Mucosa of stomach (tissue), 1 donor: ENCODE measurements at regions not wholly inside any gene's neighbourhood (a gene's known extent, or its start where the extent isn't known, plus 50 kb on each side); places are given as distances from the start of the nearest gene placed in this dataset.

Source experiments
- H3K27me3 ChIP-seq: one replicate; pipeline ENCODE4 v1.7.0; 2013; ENCODE audit warnings: mild to moderate bottlenecking, low read length; ENCODE audit not compliant: control insufficient read depth, insufficient read depth
- H3K36me3 ChIP-seq: one replicate; pipeline ENCODE4 v1.7.0; 2013; ENCODE audit warnings: low read length; ENCODE audit not compliant: control insufficient read depth, insufficient read depth
- H3K4me1 ChIP-seq: one replicate; pipeline ENCODE4 v1.7.0; 2013; ENCODE audit warnings: mild to moderate bottlenecking, low read length; ENCODE audit not compliant: control insufficient read depth, insufficient read depth
- H3K4me3 ChIP-seq: one replicate; pipeline ENCODE4 v1.7.0; 2013; ENCODE audit warnings: low read length
- H3K9ac ChIP-seq: one replicate; pipeline ENCODE4 v1.7.0; 2013; ENCODE audit warnings: mild to moderate bottlenecking, low read length, moderate library complexity
- H3K9me3 ChIP-seq: one replicate; pipeline ENCODE4 v1.7.0; 2013; ENCODE audit warnings: mild to moderate bottlenecking, low read length, moderate library complexity; ENCODE audit not compliant: control insufficient read depth
- donor health status: Pancreatic carcinoma.

DNA sequence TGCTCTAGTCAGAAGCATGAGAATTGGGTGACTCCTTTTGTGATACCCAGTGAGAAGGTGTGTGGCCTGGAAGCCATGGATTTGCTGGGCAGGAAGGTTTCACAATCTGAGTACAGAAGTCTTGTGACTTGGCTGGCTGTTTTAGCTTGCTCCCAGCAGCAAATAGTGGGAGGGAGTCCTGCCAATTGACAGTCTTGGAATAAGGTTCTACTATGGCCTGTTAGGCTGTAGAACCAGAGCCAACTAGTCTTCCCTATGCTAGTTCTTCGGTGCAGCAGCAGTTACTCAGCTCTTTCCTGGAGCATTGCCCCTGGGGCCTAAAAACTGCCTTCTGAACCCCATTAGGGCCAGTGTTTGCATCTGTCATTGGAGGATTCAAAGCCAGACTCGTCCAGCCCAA is 1935.4 kb upstream of the PCDH20 start:
- H3K4me1 ChIP-seq: no peaks in the 10 kb centered on the region
- no peak overlapping the region for H3K4me3 ChIP-seq
- H3K9ac ChIP-seq: no peak overlapping the region
- H3K27me3 ChIP-seq: no peaks in the 10 kb centered on the region
- no peaks in the 10 kb centered on the region for H3K9me3 ChIP-seq
- no peaks in the 10 kb centered on the region for H3K36me3 ChIP-seq

DNA sequence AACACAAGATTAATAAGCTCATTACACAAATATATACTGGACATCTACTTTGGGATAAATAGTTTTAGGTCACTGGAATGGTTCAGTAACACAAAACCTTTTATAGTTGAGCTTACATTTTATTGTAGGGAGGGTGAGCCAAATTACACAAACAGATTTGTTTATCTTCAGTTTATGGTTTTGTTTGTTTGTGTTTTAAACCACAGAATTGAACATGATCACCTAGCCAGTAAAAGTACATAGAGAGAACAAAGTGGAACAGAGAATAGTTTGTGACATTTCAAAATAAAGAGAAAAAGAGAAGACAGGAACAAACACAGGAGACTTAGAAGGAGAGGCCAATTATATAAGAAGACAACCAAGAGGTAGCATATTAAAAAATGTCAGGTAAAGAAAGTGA is 1930.2 kb upstream of the PCDH20 start:
- Histone ChIP-seq H3K4me1 (no peaks in the 10 kb centered on the region), H3K36me3 (no peaks in the 10 kb centered on the region), H3K9me3 (no peaks in the 10 kb centered on the region), H3K9ac (no peak overlapping the region), H3K27me3 (no peaks in the 10 kb centered on the region), H3K4me3 (no peak overlapping the region)

DNA sequence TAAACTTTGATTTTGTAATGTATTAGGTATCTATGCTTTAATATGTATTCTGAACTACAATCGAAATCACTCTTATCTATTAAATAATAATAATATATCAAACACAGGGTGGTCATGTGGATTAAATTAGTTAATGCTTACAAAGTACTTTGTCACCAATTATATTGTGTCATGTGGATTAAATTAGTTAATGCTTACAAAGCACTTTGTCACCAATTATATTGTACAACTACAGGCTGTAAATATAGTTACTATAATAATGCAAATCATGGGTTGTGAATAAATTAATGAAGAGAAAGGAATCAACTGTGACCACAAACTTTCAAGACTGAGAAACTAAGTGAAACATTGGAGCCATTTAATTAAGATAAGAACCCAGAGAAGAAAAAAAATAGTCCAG is 1929.1 kb upstream of the PCDH20 start:
- Histone ChIP-seq H3K4me3 (no peak overlapping the region), H3K36me3 (no peaks in the 10 kb centered on the region), H3K27me3 (no peaks in the 10 kb centered on the region), H3K9ac (no peak overlapping the region), H3K9me3 (no peaks in the 10 kb centered on the region), H3K4me1 (no peaks in the 10 kb centered on the region)

DNA sequence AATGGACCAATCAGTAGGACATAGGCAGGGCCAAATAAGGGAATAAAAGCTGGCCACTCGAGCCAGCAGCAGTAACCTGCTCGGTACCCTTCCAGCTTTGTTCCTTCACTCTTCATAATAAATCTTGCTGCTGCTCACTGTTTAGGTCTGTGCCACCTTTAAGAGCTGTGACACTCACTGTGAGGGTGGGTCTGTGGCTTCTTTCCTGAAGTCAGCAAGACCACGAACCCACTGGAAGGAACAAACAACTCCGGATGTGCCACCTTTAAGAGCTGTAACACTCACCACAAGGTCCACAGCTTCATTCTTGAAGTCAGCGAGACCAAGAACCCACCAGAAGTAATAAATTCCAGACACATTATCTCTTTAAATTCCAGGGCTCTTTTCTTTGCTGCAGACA is 1922.3 kb upstream of the PCDH20 start:
- Histone ChIP-seq H3K9ac (no peak overlapping the region), H3K27me3 (no peaks in the 10 kb centered on the region), H3K4me1 (no peaks in the 10 kb centered on the region), H3K9me3 (no peaks in the 10 kb centered on the region), H3K36me3 (no peaks in the 10 kb centered on the region), H3K4me3 (no peak overlapping the region)

DNA sequence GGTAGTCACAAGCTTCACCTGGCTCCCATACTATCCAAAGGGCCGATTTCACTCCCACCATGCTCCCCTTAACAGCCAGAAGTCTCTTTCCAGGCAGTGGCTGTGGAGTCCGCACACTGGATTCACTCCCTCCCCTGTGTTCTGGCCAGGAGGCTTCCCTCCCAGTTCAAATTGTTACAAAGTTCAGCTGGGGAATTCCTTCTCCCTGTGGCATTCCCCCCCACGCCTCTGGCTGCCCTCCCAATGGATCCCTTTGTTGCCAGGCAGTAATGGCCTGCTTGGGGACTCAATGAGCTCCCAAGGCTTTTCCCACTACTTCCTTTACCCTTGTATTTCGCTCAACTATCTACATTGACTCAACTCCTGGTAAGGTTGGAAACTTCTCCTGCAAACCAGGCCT is 1921.4 kb upstream of the PCDH20 start:
- Histone ChIP-seq H3K9me3 (no peaks in the 10 kb centered on the region), H3K27me3 (no peaks in the 10 kb centered on the region), H3K4me1 (no peaks in the 10 kb centered on the region), H3K9ac (no peak overlapping the region), H3K36me3 (no peaks in the 10 kb centered on the region), H3K4me3 (no peak overlapping the region)

DNA sequence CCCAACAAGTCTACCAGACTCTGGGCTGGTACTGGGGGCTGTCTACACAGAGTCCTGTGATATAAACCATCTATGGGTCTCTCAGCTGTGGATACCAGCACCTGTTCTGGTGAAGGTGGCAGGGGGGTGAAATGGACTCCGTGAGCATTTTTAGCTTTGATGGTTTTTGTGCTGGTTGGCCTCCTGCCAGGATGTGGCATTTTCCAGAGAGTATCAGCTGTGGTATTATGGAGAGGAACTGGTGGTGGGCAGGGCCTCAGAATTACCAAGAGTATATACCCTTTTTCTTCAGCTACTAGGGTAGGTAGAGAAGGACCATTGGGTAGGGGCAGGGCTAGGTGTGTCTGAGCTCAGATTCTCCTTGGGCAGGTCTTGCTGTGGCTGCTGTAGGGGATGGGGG is 1920.9 kb upstream of the PCDH20 start:
- Histone ChIP-seq H3K9me3 (no peaks in the 10 kb centered on the region), H3K27me3 (no peaks in the 10 kb centered on the region), H3K4me3 (no peak overlapping the region), H3K9ac (no peak overlapping the region), H3K36me3 (no peaks in the 10 kb centered on the region), H3K4me1 (no peaks in the 10 kb centered on the region)

DNA sequence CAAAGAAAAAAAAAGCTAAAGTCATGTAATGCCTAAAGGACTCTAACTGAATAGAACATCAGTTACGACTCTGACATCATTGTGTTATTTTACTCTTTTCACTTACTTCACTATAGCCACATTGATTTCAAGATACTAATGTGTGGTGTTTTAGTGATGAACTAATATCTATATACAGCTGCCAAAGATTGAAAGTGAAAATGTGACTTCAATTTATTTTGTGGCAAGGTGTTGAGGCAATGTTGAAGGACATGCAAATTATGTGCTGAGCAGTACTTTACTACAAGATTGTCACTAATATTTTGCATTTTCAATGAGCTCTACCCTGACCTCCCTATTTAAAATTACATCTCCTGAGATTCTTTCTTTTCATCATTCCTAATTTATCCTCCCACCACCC is 1911.9 kb upstream of the PCDH20 start:
- no peak overlapping the region for H3K9ac ChIP-seq
- H3K4me3 ChIP-seq: no peak overlapping the region
- no peaks in the 10 kb centered on the region for H3K27me3 ChIP-seq
- H3K4me1 ChIP-seq: no peaks in the 10 kb centered on the region
- no peaks in the 10 kb centered on the region for H3K36me3 ChIP-seq
- H3K9me3 ChIP-seq: no peaks in the 10 kb centered on the region

DNA sequence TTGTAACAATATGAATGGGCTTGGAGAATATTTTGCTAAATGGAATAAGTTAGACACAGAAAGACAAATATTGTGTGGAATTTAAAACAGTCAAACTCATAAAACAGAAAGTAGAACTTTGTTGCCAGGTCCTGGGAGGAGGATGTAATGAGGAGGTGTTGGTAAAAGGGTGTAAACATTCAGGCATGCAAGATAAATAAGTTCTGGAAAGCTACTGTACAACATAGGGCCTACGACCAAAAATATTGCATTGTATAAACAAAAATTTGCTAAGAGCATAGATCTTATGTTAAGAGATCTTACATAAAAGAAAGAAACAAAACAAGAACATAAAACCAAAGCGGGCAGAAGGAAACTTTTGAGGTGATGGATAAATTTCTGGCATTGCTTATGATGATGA is 1907.8 kb upstream of the PCDH20 start:
- H3K4me1 ChIP-seq: no peaks in the 10 kb centered on the region
- no peaks in the 10 kb centered on the region for H3K27me3 ChIP-seq
- no peaks in the 10 kb centered on the region for H3K9me3 ChIP-seq
- H3K4me3 ChIP-seq: no peak overlapping the region
- no peak overlapping the region for H3K9ac ChIP-seq
- no peaks in the 10 kb centered on the region for H3K36me3 ChIP-seq

DNA sequence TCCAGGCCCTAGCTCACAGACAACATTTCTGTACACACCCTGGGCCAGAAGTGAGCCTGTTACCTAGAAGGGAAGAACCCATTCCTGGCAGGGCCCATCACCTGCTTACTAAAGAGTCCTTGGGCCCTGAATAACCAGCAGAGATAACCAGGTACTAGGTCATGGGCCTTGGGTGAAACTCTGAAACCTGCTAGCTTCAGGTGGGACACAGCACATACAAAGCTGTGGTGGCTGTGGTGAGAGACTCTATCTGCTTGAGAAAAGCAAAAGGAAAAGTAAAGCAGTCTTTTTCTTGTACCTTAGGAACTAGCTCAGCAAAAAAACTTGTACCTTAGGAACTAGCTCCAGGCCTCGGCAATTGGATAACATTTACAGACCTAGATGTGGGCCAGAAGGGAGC is 1895.9 kb upstream of the PCDH20 start:
- no peak overlapping the region for H3K9ac ChIP-seq
- no peaks in the 10 kb centered on the region for H3K4me1 ChIP-seq
- H3K36me3 ChIP-seq: no peaks in the 10 kb centered on the region
- H3K4me3 ChIP-seq: no peak overlapping the region
- no peaks in the 10 kb centered on the region for H3K27me3 ChIP-seq
- H3K9me3 ChIP-seq: no peaks in the 10 kb centered on the region

DNA sequence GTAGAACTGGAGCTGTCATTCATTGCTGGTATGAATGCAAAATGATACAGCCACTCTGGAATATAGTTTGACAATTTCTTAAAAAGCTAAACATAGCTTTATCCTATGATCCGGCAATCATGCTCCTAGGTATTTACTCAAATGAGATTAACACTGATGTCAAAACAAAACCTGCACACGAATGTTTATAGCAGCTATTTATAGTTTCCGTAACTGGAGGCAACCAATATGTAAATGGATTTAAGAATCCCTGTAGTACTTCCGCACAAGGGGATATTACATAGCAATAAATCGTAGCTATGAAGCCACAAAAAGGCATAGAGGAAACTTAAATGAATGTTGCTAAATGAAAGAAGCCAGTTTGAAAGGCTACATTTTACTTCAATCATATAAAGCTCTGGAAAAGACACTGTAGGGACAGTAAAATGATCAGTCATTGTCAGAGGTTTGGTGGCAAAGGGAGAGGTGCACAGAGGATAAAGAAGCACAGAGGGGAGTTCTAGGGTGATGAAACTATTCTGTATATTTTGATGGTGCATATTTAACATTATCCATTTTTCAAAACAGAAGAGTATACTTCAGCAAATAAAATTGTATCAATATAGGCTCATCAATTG is 1893.0 kb upstream of the PCDH20 start:
- Histone ChIP-seq H3K9ac (no peak overlapping the region), H3K4me3 (no peak overlapping the region), H3K27me3 (no peaks in the 10 kb centered on the region), H3K36me3 (no peaks in the 10 kb centered on the region), H3K4me1 (no peaks in the 10 kb centered on the region), H3K9me3 (no peaks in the 10 kb centered on the region)

DNA sequence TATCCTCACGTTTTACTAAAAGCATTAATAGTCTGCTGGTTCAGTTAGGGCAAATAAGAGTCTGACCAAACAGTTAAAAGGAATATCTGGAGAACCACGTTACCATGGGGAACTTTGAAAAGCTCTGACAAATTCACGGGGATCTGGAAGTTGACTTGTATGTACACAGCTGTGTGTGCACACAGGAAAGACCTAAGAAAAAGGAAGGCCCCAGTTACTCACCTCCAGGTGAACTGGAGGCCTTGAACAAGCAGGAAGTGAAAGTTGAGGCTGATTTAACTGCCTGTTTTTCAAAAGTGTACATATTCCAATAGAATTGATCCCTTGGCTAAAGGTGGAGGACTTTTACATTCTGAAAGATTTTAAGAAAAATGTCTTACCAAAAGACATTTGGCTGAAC is 1891.6 kb upstream of the PCDH20 start:
- no peaks in the 10 kb centered on the region for H3K4me1 ChIP-seq
- H3K4me3 ChIP-seq: no peak overlapping the region
- H3K9ac ChIP-seq: no peak overlapping the region
- H3K9me3 ChIP-seq: no peaks in the 10 kb centered on the region
- no peaks in the 10 kb centered on the region for H3K36me3 ChIP-seq
- no peaks in the 10 kb centered on the region for H3K27me3 ChIP-seq

DNA sequence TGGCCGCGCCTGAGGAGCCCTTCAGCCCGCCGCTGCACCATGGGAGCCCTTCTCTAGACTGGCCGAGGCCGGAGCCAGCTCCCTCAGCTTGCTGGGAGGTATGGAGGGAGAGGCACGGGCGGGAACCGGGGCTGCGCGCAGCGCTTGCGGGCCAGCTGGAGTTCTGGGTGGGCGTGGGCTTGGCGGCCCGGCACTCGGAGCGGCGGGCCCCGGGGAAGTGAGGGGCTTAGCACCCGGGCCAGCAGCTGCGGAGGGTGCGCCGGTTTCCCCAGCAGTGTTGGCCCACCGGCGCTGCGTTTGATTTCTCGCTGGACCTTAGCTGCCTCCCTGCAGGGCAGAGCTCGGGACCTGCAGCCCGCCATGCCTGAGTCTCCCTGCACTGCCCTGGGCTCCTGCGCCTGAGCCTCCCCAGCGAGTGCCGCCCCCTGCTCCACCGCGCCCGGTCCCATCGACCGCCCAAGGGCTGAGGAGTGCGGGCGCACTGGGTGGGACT is 1890.0 kb upstream of the PCDH20 start:
- Histone ChIP-seq H3K36me3 (no peaks in the 10 kb centered on the region), H3K9me3 (no peaks in the 10 kb centered on the region), H3K4me3 (no peak overlapping the region), H3K27me3 (no peaks in the 10 kb centered on the region), H3K9ac (no peak overlapping the region), H3K4me1 (no peaks in the 10 kb centered on the region)

DNA sequence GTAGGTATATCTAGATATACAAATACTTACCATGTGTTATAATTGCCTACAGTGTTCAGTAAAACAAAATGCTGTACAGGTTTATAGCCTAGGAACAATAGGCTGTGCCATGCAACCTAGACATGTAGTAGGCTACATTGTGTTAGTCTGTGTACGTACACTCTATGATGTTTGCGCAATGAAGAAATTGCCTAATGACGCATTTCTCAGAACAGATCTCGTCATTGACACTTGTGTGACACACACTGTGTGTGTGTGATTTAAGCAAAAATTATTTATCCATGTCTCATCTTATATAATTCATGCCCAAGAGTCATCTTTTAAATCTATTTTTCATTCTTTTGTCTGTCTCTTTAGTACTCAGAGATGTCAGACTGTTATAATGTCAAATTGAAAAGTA is 1888.8 kb upstream of the PCDH20 start:
- no peaks in the 10 kb centered on the region for H3K9me3 ChIP-seq
- H3K27me3 ChIP-seq: no peaks in the 10 kb centered on the region
- no peak overlapping the region for H3K9ac ChIP-seq
- no peaks in the 10 kb centered on the region for H3K4me1 ChIP-seq
- no peaks in the 10 kb centered on the region for H3K36me3 ChIP-seq
- no peak overlapping the region for H3K4me3 ChIP-seq
